ENCODE measurements at regions not wholly inside any gene's neighbourhood (a gene's known extent, or its start where the extent isn't known, plus 50 kb on each side); places are given as distances from the start of the nearest gene placed in this dataset.

DNA sequence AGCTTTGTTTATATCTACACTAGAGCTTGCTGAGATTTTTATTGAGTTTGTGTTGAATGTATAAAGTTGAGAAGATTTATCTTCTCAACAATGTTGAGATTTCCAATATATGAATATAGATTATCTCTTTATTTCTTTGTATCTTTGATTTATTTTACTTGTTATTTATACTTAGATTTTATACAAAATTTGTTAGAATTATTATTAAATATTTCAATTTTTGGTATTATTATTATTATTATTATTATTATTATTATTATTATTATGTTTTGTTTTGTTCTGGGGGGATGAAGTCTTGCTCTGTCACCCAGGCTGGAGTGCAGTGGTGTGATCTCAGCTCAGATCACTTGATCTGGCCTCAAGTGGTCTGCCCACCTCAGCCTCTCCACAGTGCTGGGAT, 322.5 kb downstream of the PPARGC1A start:
- ATAC-seq, result no peak
- intact Hi-C loops (cut with micrococcal nuclease), result no loop called here

DNA sequence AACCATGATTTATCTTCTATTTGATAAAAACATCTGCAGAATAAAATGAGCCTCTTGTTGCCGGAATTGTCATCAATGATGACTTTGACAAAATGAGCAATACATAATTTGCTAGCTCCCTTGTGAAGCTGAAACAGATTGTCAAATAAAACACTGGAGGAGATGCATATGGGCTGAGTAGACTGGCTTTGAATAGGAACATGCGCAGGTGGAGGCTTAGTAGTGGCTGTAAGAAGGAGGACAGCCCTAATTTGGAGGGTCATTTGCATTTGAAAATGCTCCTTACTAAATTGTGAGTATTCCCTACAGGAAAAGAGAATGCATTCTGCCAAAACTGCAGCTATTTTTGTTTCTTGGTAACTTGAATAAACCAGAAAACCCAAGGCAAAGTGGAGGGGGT, 329.1 kb downstream of the PPARGC1A start:
- no peak for ATAC-seq
- DNase-seq, result no peak
- intact Hi-C loops (cut with micrococcal nuclease), result no loop called here

More for the DNA sequence above, 322.5 kb downstream of the PPARGC1A start:
- no peak for DNase-seq

DNA sequence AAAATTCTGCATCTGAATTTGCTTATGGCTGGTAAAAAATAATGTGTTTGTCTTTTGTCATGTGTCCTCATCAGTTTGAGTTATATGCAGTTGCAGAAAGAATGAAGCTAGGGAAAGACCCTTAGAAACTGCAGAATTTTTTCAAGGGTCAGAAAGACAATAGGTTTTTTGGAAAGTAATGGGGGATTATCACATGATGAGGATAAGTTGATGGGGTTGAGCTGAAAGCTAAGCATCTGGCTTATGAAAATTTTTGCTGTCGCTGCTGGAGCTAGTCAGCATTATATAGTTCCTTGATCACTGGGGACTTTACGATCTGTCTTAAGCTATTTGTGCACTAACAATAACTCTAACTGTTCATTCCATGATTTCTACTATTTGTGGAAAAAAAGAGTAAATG, 331.7 kb downstream of the PPARGC1A start:
- intact Hi-C loops (cut with micrococcal nuclease), result no loop called here
- ATAC-seq (no peak), DNase-seq (no peak)

DNA sequence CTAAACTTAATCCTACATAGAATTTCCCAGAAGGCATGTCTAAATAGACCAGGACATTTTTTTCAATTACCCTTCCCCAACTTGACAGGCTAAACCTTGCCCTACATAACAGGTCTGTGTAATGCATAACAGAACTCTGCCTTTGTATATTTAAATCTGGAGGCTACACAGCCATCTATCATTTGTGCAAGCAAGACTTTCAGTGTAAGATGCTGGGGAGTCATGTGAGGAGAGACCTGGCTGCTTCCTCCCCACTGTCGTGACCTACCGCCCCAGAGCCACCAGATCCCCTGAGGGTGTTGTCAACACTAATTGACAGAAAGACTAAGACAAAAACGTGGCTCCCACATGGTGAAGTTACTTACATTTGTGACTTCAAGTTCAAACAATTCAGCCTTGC, 342.2 kb downstream of the PPARGC1A start:
- intact Hi-C loops (cut with micrococcal nuclease), result no loop called here
- DNase-seq, result no peak
- ATAC-seq, result no peak

DNA sequence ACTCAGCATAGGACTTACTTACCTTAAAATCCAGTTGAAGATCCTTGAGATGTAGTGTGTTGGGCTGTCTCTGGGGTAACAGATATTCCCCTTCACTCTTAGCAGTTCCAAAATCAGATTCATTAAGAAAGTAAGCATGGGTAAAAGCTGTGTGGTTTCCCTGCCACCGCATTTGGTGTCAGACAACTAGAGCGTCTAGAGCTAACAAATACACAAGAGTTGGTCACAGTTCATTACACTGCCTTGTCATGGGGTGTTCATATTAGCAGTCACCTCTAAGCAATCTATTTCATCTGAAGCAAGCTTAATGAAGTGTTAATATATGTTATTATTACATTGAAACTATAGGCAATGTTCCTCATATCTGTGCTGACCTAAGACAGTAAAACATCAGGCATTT, 342.8 kb downstream of the PPARGC1A start:
- ATAC-seq, result no peak
- intact Hi-C loops (cut with micrococcal nuclease), result no loop called here
- DNase-seq, result no peak

DNA sequence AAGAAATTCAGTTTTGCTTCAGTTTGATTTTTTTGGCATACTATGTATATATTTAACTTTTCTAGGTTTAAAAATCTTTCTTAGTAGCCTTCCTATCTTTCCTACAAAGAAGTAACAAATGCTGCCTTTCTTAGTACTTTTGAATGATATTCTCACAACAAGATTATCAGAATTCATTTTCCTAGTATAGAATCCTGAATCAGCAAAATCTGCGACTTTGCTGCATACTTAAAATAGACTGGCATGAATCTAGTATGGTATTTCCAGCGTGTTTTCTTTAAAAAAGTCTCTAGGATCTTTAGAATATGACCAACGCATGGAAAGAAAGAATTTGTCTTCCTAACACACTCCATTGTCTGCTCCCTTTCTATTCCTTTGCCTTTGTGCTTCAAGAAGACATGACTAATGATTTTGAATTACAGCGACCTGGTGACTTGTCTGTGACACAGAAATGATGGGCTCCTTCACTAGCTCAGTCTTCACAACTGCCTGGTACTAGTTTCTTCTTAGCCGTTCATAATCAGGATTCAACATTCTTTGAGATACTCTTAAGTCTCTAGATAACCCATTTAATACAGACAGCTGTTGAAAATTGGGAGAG, 349.8 kb downstream of the PPARGC1A start:
- DNase-seq (no peak), ATAC-seq (no peak)
- intact Hi-C loops (cut with micrococcal nuclease), result no loop called here

DNA sequence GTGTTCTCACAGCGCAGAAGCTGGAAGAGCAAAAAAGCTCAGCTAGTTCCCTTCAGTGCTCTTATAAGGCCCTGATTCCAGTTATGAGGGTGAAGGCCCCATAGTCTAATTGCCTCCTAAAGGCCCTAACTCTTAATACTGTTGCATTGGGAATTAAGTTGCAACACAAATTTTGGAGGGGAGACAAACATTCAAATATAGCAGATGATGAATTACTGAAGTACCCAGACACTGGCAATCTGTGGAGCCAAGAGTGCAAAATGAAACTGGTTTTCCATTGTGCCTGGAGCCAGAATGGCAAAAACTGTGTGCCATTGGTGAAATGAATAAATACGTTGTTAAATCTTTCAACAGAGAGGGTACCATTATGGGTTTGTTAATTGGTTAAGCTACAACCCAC, 356.0 kb downstream of the PPARGC1A start:
- intact Hi-C loops (cut with micrococcal nuclease), result no loop called here
- ATAC-seq (no peak), DNase-seq (no peak)

DNA sequence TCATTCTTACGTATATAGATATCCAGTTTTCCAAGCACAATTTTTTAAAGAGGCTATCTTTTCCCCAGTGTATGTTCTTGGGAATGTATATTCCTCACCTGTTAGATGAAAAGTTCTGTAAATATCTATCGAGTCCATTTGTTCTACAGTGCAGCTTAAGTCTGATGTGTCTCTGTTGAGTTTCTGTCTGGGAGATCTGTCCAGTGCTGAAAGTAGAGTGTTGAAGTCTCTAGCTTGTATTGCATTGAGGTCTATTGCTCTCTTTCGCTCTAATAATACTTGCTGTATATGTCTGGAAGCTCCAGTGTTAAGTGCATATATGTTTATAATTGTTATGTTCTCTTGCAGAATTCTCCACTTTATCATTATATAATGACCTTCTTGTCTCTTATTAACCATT, 373.1 kb downstream of the PPARGC1A start:
- intact Hi-C loops (cut with micrococcal nuclease), result no loop called here
- ATAC-seq (no peak), DNase-seq (no peak)

DNA sequence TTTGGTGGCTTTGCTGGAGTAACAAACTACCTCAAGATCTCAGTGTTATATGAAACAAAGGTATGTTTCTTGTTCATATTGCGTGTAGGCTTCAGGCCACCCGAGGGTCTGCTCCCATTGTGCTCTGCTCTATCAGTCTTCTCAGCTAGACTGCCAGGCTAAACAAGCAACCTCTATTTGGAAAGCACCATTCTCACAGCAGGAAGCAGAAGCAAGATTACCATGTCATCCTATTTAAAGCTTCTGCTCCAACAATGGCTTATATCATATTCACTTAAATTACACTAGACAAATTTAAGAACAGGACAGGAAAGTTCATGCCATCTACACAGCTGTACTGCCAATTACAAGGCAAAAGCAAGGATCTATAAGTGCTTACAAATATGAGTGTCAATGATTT, 385.8 kb downstream of the PPARGC1A start:
- ATAC-seq (no peak), DNase-seq (no peak)
- intact Hi-C loops (cut with micrococcal nuclease), result no loop called here

DNA sequence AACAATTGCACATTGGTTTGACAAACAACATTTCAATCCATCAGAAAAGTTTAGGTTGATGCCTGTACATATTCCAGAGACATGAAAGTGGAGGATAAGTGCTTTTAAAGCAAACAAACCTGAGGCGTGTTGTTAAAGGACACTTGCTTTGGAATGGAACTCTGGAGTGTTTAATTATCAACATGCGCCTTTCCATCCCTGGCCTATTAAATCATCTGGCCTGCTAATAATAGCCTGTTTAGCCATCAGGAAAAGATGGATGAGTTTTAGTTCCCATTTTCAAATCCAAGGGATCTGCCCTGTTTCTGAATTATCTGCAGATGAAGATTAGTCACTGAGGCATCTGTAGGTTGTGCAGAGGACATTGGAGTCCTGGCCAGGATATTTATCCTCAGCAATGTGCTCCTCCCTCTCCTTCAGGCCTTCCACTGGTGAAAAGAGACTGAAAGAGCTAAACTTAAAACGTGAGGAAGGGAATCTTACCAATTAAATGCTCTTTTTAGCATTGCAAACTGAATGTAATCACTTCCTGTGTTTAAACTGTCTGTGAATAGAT, 388.9 kb downstream of the PPARGC1A start:
- ATAC-seq (peak; percentile 53), DNase-seq (no peak)
- intact Hi-C loops (cut with micrococcal nuclease), result no loop called here

DNA sequence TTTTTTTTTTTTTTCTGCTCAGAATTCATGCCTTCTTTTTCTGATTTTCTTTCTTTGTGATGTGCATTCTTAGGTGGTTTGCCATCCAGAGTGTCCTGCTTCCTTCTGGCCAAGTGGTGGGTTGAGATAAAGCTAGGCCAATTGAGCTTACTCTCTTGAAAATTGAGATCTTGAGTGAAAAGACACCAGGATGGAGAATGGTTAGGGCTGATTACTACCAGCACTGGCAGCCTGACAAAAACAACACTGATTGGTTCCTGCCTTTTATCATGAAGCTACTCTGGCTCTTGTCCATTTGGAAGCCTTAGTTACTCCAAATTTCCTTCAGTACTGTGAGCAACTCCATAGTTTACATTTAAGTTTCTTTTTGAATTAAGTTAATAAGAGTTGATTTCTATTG, 404.0 kb downstream of the PPARGC1A start:
- ATAC-seq (peak; percentile 45), DNase-seq (no peak)
- intact Hi-C loops (cut with micrococcal nuclease), result no loop called here

DNA sequence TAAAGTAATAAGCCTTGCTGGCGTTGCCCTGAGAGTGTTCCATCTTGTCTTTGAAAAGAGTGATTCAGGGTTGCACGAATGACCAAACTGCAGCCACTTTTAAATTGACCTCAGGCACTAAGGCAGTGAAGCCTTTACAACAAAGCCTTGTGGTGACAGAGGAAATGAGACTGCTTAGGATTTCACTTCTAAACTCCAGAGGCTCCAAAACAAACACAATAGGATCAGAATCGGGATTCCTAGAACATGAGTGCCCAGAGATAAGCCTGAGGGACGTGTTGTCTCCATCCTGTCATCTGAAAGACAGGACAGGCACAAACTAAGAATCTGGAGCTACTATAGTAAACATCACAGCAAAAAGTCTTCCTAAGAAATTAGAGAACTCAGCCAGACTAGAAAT, 405.2 kb downstream of the PPARGC1A start:
- peak; percentile 42 for ATAC-seq
- intact Hi-C loops (cut with micrococcal nuclease), result no loop called here
- DNase-seq, result no peak

DNA sequence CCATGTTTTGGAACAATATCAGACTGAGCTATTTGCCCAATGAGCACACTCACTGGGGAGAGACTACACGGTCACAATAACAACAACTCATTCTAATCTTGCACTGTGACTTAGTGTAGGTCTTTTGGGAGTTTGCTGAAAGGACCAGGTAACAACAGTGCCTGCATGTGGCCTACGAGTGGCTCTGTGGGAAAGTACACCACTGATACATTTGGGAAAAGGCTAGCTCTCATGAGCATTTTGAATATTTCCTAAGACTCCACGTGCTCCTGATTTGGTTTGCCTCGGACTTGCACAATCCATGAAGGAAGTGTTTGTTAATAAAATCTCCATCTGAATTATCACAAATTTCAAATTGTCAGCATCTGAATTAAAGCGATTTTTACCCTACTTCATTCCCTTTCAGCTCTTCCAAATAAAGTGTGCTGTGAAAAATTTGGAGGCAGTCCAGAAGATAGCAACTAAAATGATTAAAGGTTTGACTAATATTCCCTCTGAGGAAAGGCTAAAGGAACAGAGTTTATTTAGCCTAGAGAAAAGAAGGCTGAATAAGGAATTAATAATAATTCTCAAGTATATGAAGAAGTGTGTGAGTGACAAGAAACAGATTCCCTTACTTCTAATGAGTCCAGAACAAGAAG, 406.4 kb downstream of the PPARGC1A start:
- intact Hi-C loops (cut with micrococcal nuclease), result no loop called here
- DNase-seq (no peak), ATAC-seq (peak; percentile 84)

DNA sequence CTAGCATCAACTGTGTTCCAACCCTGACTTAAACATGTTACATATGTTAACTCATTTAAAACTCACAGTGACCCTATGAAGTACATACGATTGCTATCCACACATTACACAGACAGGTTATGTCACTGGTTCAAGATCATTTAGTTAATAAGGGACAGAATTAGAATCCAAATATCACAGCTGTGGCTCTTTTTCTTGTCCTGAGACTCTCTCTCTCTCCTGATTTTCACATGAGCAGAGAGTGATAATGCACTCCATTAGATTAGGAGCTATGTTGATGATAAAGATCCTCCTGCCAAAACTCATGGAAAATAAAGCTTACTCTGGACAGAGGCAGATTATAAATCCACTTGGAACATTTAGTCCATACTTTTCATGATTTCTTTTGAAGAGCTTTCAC, 408.3 kb downstream of the PPARGC1A start:
- DNase-seq, result no peak
- ATAC-seq, result no peak
- intact Hi-C loops (cut with micrococcal nuclease), result no loop called here

DNA sequence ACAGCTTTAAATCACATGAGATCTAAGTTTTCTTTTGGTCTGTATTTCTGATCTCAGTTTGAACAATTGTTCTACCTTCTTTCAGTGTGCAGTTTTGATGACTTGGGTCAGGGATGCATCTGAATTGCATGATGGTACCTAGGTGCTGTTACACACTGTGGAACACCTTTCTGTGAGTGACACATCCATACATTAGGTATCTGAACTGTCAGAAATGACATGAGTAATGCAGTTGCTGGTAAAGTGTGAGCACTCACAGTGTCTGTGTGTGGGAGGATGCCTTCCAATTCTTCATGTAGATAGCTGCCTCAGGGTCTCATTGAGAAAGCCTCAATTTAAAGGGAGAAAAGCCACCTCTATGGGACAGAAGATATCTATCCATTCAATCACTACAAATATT, 411.9 kb downstream of the PPARGC1A start:
- no peak for DNase-seq
- intact Hi-C loops (cut with micrococcal nuclease), result no loop called here
- ATAC-seq, result no peak

DNA sequence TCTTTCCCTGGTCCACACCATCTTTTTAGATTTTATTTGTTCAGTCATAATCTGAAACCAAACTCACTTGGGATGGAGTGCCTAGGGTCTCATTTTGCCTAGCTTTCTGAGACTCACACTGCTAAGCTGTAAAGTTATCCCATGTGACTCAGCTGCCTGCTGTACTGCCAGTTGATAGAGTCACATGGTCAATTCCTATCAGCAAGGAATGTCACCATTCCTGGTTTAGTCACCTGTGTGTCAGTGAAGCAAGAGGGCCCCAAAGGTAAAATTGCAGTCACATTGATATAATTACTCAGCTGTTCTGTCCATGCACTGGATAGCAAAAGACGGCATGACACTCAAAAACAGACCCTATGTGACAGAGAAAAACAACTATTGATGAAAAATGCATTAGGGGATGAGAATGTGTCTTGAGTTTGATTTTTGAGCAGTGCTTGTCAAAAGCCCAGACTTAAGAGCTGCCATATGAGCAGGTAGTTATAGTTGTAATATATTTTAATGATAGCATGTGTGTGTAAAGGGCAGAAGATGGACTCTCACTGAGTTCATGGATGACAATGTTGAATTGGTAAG, 413.2 kb downstream of the PPARGC1A start:
- ATAC-seq (no peak), DNase-seq (no peak)
- intact Hi-C loops (cut with micrococcal nuclease), result no loop called here

DNA sequence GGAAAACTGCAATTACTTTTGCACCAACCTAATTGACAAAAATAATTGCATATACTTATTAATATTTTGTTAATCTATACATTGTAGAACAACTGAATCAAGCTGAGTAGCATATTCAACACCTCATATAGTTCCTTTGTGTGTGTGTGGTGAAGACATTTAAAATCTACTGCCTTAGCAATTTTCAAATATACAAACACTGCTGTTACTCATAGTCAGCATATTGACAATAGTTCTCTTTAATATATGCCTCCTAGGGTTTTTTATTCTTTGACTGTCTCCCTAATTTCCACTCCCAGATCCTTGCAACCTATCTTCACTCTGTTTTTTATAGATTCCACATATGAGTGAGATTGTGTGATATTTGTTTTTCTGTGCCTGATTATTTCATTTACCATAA, 426.8 kb downstream of the PPARGC1A start:
- DNase-seq (no peak), ATAC-seq (no peak)
- intact Hi-C loops (cut with micrococcal nuclease), result no loop called here

DNA sequence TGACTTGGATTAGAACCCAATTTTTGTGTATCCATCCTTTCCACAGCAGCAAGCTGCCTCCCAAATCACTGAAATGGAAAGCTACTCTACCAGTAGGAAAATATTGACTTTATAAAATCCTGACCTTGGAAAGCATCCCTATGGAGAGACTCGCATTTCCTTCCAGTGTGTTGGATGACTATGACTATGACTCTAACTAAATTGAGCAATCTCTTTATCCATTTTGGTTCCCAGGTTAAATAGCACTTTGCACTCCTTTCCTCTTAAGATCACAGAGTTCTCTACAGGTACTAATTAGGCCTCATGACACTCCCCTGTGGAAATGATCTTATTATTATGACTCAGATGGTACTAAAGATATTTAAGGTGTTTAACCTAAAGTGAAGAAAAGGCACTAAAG, 431.8 kb downstream of the PPARGC1A start:
- intact Hi-C loops (cut with micrococcal nuclease), result no loop called here
- ATAC-seq (peak; percentile 18), DNase-seq (no peak)

DNA sequence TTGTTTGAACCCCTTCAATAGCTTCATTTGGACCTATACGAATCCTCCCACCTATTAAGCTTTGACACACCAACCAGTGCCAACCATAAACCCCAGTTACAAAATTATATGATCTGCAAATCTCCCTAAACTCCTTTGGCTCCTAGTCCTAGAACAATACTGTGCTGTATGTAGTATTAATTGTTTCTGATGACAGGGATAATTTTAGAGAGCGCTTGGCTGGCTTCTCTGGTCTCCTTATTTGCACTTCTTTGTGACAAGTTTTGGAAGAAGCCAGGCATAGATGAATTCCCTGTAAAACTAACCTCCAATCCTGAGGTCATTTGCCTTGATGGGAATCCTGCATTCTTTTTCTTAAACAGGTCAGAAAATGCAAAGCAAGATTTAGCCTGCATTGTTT, 433.0 kb downstream of the PPARGC1A start:
- intact Hi-C loops (cut with micrococcal nuclease), result no loop called here
- ATAC-seq (peak; percentile 75), DNase-seq (no peak)

DNA sequence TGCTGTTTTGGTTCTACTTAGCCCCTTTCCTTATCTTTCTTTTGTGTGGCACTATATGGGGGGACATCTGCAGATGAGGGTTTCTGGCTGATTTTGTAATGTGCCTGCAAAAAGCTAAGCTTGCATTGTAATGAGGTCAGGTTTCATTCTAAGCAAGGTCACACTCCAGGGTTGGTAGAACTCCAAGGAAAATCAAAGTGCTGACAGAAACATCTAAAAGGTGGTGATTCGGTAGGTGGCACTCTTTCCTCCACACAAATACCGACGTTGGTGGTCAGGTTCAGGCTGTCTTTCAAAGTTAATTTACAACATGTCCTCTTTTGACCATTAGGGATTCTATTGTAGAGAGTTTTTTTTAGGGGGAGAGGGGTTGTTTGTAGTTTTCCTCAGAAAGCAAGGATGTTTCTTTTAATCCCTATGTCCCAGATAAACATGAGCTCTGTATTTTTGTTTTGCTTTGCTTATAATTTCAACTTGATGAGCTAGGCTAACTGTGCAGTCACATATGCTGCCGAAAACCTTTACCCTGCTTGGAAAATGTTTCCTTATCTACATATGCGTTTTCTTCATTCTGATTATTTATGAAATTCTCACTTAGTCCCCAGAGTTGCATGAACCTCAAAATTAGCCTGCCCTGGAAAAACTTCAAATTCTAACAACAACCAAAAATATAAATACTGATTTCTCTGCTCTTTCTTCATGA, 434.2 kb downstream of the PPARGC1A start:
- intact Hi-C loops (cut with micrococcal nuclease), result no loop called here
- DNase-seq (no peak), ATAC-seq (peak; percentile 89)

All from left ventricle myocardium superior (tissue), 1 donor.